HEK293 (cell line): ENCODE measurements at regions not wholly inside any gene's neighbourhood (a gene's known extent, or its start where the extent isn't known, plus 50 kb on each side); places are given as distances from the start of the nearest gene placed in this dataset.

Experiments
- PRDM1 ChIP-seq: fragments of 450-650 bp; formaldehyde crosslinking; IDR thresholded peaks from 2 replicates; pipeline ENCODE4; 2016; ENCODE audit warnings: missing biosample characterization, missing genetic modification characterization
- ZNF221 ChIP-seq: fragments of 450-650 bp; formaldehyde crosslinking; IDR thresholded peaks from 2 replicates; pipeline ENCODE4 v1.5.1; 2017; ENCODE audit warnings: missing biosample characterization, missing genetic modification characterization, borderline replicate concordance
- ZNF274 ChIP-seq, 2 experiments: fragments of 200-500 bp in 1 of 2; fragments of 450-650 bp in 1 of 2; sonication (Bioruptor generic) in 1 of 2; formaldehyde crosslinking in 1 of 2; IDR thresholded peaks; 2 replicates each; pipeline versions ENCODE4 v1.5.1 to v1.6.1; 2014 to 2016; ENCODE audit warnings: borderline replicate concordance in 1 of 2, inconsistent platforms in 1 of 2, low read length in 1 of 2, missing biosample characterization in 1 of 2, missing genetic modification characterization in 1 of 2

DNA sequence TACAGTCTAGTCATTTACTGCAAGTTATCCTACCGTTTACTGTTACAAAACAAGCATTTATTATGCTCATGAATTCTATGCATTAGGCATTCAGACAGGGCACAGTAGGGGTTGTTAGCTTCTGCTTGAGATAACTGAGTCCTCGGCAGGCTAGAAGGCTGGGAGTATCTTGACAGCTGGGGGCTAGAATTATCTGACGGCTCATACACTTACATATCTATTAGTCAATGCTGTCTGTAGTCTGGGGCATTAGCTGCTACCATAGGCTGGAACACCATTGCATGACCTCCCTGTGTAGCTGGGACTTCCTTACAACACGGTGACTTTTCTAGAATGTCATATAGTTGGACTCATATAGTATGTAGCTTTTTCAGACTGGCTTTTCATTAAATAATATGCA is 61.9 kb upstream of the ALK start:
- no peak for TF ChIP-seq ZNF221 (tag by site-specific recombination)
- TF ChIP-seq ZNF274 (IDR thresholded peaks at IDR 0.05; ENCODE audit: low read length), result no peak
- TF ChIP-seq ZNF274 (tag by site-specific recombination; IDR thresholded peaks at IDR 0.05; ENCODE audit: borderline replicate concordance), result no peak
- no peak for TF ChIP-seq PRDM1
